Ishikawa (cell line): ENCODE measurements at regions not wholly inside any gene's neighbourhood (a gene's known extent, or its start where the extent isn't known, plus 50 kb on each side); places are given as distances from the start of the nearest gene placed in this dataset.

Source experiments
- CEBPB ChIP-seq: IDR thresholded peaks from 2 replicates; pipeline ENCODE4 v1.6.1; 2012
- CREB1 ChIP-seq: IDR thresholded peaks from 2 replicates; pipeline ENCODE4 v1.6.1; 2012; ENCODE audit warnings: low read depth
- EGR1 ChIP-seq: IDR thresholded peaks from 2 replicates; pipeline ENCODE4 v1.6.1; 2012
- EP300 ChIP-seq: IDR thresholded peaks from 2 replicates; pipeline ENCODE4 v1.6.1; 2012; ENCODE audit warnings: borderline replicate concordance
- FOXM1 ChIP-seq: IDR thresholded peaks from 2 replicates; pipeline ENCODE4 v1.6.1; 2012; ENCODE audit warnings: low read depth, borderline replicate concordance
- MAX ChIP-seq: IDR thresholded peaks from 2 replicates; pipeline ENCODE4 v1.6.1; 2012
- NFIC ChIP-seq: IDR thresholded peaks from 2 replicates; pipeline ENCODE4 v1.6.1; 2012
- RAD21 ChIP-seq: IDR thresholded peaks from 2 replicates; pipeline ENCODE4 v1.6.1; 2012; ENCODE audit warnings: low read depth
- TAF1 ChIP-seq: IDR thresholded peaks from 2 replicates; pipeline ENCODE4 v1.6.1; 2012; ENCODE audit warnings: low read depth, mild to moderate bottlenecking
- TCF12 ChIP-seq: IDR thresholded peaks from 2 replicates; pipeline ENCODE4 v1.6.1; 2012; ENCODE audit warnings: low read depth
- TEAD4 ChIP-seq: IDR thresholded peaks from 2 replicates; pipeline ENCODE4 v1.6.1; 2012
- YY1 ChIP-seq: IDR thresholded peaks from 2 replicates; pipeline ENCODE4 v1.6.1; 2012; ENCODE audit warnings: low read depth
- ZBTB7A ChIP-seq: IDR thresholded peaks from 2 replicates; pipeline ENCODE4 v1.6.1; 2012; ENCODE audit warnings: low read depth
- TF ChIP-seq, protein P1 (sequence below): IDR thresholded peaks from 2 replicates; pipeline ENCODE4 v1.6.1; 2012
- TF ChIP-seq, protein P2 (sequence below): IDR thresholded peaks from 2 replicates; pipeline ENCODE4 v1.6.1; 2012; ENCODE audit warnings: low read depth, mild to moderate bottlenecking

- TF ChIP-seq CEBPB (no peak), TCF12 (no peak)
These were observed 51.2 kb upstream of the SHISA3 start for GRCh38 chr4:42345962-42346544.

DNA sequence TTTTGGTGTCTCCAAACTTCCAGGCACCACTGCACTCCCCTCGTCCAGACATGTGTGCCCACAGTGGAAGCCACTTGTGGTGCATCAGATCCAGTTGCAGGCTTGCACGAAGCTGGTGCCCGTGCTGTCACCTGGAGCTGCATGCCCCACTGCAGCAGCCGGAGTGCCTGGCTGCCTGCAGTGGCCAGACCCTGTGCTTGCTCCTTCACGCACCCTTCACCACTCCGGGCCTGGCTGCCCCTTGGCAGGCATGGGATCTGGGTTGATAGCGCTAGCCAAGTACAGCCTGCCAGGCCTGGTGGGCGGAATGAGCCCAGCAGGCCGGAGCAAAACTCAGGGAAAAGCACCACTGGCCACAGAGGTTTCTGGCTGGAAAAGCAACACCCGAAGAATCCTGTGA, 50.2 kb upstream of the SHISA3 start:
- TF ChIP-seq FOXM1 (no peak), NFIC (no peak), EGR1 (no peak), MAX (no peak), YY1 (no peak), EP300 (no peak), CEBPB (no peak), TCF12 (no peak), RAD21 (no peak), CREB1 (no peak), TEAD4 (no peak), ZBTB7A (no peak), TAF1 (no peak)
- TF ChIP-seq, protein P1, sequence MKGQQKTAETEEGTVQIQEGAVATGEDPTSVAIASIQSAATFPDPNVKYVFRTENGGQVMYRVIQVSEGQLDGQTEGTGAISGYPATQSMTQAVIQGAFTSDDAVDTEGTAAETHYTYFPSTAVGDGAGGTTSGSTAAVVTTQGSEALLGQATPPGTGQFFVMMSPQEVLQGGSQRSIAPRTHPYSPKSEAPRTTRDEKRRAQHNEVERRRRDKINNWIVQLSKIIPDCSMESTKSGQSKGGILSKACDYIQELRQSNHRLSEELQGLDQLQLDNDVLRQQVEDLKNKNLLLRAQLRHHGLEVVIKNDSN: no peak
- TF ChIP-seq, protein P2, sequence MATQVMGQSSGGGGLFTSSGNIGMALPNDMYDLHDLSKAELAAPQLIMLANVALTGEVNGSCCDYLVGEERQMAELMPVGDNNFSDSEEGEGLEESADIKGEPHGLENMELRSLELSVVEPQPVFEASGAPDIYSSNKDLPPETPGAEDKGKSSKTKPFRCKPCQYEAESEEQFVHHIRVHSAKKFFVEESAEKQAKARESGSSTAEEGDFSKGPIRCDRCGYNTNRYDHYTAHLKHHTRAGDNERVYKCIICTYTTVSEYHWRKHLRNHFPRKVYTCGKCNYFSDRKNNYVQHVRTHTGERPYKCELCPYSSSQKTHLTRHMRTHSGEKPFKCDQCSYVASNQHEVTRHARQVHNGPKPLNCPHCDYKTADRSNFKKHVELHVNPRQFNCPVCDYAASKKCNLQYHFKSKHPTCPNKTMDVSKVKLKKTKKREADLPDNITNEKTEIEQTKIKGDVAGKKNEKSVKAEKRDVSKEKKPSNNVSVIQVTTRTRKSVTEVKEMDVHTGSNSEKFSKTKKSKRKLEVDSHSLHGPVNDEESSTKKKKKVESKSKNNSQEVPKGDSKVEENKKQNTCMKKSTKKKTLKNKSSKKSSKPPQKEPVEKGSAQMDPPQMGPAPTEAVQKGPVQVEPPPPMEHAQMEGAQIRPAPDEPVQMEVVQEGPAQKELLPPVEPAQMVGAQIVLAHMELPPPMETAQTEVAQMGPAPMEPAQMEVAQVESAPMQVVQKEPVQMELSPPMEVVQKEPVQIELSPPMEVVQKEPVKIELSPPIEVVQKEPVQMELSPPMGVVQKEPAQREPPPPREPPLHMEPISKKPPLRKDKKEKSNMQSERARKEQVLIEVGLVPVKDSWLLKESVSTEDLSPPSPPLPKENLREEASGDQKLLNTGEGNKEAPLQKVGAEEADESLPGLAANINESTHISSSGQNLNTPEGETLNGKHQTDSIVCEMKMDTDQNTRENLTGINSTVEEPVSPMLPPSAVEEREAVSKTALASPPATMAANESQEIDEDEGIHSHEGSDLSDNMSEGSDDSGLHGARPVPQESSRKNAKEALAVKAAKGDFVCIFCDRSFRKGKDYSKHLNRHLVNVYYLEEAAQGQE: no peak
